NCI-H146 treated with DMSO at 0.1 percent for 48 hours (cell line): ENCODE measurements at regions not wholly inside any gene's neighbourhood (a gene's known extent, or its start where the extent isn't known, plus 50 kb on each side); places are given as distances from the start of the nearest gene placed in this dataset.
"Not testable (repeated sequence)": the region's sequence is repeated elsewhere in the genome, so short reads cannot be mapped to it uniquely, and the experiment has no call there.

Experiments
- DNase-seq: peaks from one replicate; lab custom pipeline; 2025; ENCODE audit not compliant: unreplicated experiment; lab: John Stamatoyannopoulos, UW

DNA sequence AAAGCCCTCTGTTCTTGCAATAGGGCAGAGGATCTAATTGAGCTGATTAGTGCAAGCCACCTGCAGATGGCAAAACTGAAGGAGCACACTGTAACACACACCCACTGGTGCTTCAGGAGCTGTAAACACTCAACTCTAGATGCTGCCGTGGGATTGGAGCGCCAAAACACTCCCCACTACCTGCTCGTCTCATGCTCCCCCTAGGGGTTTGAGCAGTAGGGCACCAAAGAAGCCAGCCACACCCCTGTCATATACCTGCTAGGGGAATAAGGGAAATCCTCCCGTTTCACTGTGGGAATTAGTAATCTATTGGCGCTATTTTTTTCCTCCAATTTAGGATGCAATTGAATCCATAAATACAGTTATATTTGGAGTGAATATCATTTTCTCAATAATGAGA, 360.2 kb downstream of the GLUD2 start:
- DNase-seq = no peak

GRCh38 chrX:121431514-121431913, 384.1 kb downstream of the GLUD2 start:
- DNase-seq = not testable (repeated sequence)

DNA sequence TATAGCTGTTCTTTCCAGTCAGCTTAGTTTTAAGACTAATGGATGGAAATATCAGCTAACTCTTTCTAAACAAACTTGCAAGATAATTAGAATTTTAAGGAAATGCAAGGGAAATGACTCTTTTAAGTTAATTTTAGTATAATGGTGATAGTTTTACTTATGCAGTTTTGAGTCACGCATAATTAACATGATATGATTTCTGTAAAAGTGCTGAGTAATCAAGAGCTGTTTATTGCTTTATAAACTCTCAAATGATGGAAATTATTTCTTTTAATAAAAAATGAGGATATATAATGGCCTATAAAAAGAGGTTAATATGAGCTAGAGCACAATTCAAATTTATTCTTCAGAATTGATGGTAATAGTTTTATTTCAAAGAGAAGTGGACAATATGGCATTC, 385.9 kb downstream of the GLUD2 start:
- no peak for DNase-seq

GRCh38 chrX:121437666-121438065, 390.3 kb downstream of the GLUD2 start:
- DNase-seq = not testable (repeated sequence)

GRCh38 chrX:121455890-121456289, 408.5 kb downstream of the GLUD2 start:
- no peak for DNase-seq

DNA sequence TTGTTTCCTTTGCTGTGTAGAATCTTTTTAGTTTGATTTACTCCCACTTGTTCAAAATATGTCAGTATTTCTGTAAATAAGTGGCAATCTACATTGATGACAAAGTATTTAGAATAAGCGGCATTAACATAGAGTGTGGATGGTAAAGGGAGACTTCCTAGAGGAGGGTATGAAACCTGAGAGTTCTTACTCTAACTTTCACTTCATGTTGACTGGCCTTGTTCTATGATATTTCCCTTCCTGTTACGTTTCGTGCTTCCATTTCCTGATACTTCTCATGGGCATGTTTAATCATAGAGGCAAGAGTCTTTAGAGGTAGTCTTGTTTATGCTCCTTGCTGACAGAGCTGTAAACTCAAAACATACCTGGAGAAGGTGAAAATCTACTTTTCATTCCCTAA, 408.9 kb downstream of the GLUD2 start:
- DNase-seq = no peak

GRCh38 chrX:121457096-121457495, 409.7 kb downstream of the GLUD2 start:
- no peak for DNase-seq

GRCh38 chrX:121479406-121479805, 432.0 kb downstream of the GLUD2 start:
- DNase-seq = no peak

- DNase-seq = no peak
Observed at GRCh38 chrX:121496966-121497365, 449.6 kb downstream of the GLUD2 start.

- no peak for DNase-seq
Observed at GRCh38 chrX:121504153-121504552, 456.7 kb downstream of the GLUD2 start.

- no peak for DNase-seq
Observed at GRCh38 chrX:121546317-121546716, 498.9 kb downstream of the GLUD2 start.

GRCh38 chrX:121558886-121559285, 511.5 kb downstream of the GLUD2 start:
- DNase-seq = no peak

GRCh38 chrX:121562616-121563015, 515.2 kb downstream of the GLUD2 start:
- no peak for DNase-seq

GRCh38 chrX:121569609-121570008, 522.2 kb downstream of the GLUD2 start:
- DNase-seq = no peak

DNA sequence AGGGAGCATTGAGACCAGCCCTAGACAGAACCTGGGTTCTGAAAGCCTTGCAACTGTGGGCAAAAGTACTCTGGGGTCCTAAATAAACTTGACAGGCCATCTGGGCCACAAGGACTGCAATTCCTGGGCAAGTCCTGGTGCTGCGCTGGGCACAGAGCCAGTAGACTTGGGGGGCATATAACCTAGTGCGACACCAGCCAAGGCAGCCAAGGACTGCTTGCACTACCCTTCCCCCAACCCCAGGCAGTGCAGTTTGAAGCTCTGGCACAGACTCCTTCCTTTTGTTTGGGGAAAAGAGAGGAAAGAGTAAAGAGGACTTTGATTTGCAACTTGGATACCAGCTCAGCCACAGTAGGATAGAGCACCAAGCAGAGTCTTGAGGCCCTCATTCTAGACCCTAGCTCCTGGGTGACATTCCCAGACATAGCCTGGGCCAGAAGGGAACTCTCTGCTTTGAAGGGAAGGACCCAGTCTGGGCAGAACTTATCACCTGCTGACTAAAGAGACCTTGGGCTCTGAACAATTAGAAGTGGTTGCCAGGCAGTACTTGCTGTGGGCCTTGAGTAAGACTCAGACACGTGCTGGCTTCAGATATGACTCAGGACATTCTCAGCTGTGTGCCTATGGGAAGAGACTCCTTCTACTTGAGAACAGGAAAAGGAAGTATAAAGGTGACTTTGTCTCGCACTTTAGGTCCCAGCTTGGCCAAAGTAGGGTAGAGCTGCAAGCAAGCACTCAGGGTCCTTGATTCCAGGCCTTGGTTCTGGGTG, 522.8 kb downstream of the GLUD2 start:
- DNase-seq = no peak

GRCh38 chrX:121571333-121571732, 523.9 kb downstream of the GLUD2 start:
- no peak for DNase-seq

GRCh38 chrX:121574384-121574783, 527.0 kb downstream of the GLUD2 start:
- not testable (repeated sequence) for DNase-seq

- no peak for DNase-seq
Observed at GRCh38 chrX:121579016-121579760, 531.8 kb downstream of the GLUD2 start.

DNA sequence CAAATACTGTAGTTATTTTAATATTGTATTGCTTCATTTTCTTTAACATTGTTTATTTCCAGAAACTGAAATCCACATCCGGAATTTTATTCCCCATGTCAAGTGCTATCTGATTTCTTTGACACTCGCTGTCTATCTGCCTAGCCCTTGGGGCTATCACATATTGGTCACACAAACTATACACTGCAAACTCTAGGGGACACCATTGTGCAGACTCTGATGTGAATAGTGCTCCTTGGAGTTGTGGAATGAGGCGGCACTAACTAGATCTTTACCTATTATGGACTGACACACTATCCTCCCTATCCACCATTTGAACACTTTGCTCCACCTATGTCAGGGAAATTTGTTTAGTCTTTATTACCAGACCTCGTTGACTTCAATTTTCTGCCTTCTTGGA, 534.5 kb downstream of the GLUD2 start:
- DNase-seq = no peak

- no peak for DNase-seq
Observed at GRCh38 chrX:121585626-121586025, 538.2 kb downstream of the GLUD2 start.

DNA sequence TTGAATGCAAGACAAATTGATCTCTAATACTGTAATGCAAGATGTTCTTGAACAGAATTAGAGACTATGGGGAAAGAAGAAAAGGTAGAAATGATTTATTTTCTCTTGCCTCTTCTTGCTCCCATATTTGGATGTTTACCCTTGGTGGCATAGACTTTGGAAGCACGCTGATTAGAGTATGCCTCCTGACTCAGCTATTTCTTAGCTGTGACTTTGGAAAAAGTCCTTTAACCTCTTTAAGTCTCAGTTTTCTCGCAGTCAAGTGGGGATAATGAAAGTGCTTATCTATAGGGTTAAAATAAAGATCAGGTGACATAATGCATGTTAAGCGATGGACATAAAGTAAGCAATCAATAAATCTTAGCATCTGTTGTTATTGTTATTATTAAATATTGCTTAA, 545.5 kb downstream of the GLUD2 start:
- DNase-seq = no peak

DNA sequence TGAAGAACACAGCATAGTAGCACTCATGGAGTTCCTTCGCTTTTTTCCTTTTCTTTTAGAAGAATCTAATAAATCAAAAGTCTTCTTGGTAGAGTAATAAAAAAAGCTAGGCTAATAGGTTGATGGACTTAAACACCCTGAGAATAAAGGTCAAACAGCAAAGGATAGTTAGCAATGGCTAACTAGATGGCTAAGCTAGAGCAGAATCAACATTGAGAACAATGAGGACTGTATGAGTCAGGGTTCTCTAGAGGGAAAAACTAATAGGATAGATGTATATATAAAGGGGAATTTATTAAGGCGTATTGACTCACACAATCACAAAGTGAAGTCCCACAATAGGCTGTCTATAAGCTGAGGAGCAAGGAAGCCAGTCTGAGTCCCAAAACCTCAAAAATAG, 550.9 kb downstream of the GLUD2 start:
- no peak for DNase-seq
